ENCODE measurements at regions not wholly inside any gene's neighbourhood (a gene's known extent, or its start where the extent isn't known, plus 50 kb on each side); places are given as distances from the start of the nearest gene placed in this dataset.

- FAIRE-seq (no peak), DNase-seq (peak; percentile 13 to 22)
- no peaks in the 10 kb centered on the region for H3K36me3 ChIP-seq (ENCODE audit: control insufficient read depth in 3 of 3, insufficient read depth in 2 of 3, low read depth in 1 of 3, low read length in 3 of 3)
- H3K4me3 ChIP-seq (ENCODE audit: low read depth in 1 of 3, low read length in 3 of 3) = no peak overlapping the region
- H3K9me3 ChIP-seq (ENCODE audit: control insufficient read depth in 2 of 2, insufficient read depth in 1 of 2, low read depth in 1 of 2, low read length in 1 of 2) = no peaks in the 10 kb centered on the region
- H3K27me3 ChIP-seq (ENCODE audit: control insufficient read depth in 3 of 3, insufficient read depth in 3 of 3, low read length in 3 of 3) = no peaks in the 10 kb centered on the region
- no peaks in the 10 kb centered on the region for H3K4me1 ChIP-seq (ENCODE audit: control insufficient read depth in 3 of 3, insufficient read depth in 2 of 3, low read depth in 1 of 3, low read length in 2 of 3)
- no peak overlapping the region for H3K27ac ChIP-seq (ENCODE audit: low read depth in 1 of 3, low read length in 2 of 3)
- 45 to 69% (median 48%) methylated on average over 5 of the region's 5 CpGs for WGBS, 3 donors
These were observed 72.9 kb upstream of the SCG2 start for GRCh38 chr2:223674998-223675609.

GRCh38 chr2:223669453-223670225, 67.5 kb upstream of the SCG2 start:
- no peak overlapping the region for H3K4me3 ChIP-seq (ENCODE audit: low read depth in 1 of 3, low read length in 3 of 3)
- H3K27me3 ChIP-seq (ENCODE audit: control insufficient read depth in 3 of 3, insufficient read depth in 3 of 3, low read length in 3 of 3) = no peaks in the 10 kb centered on the region
- no peak overlapping the region for H3K27ac ChIP-seq (ENCODE audit: low read depth in 1 of 3, low read length in 2 of 3)
- FAIRE-seq (no peak), DNase-seq (no peak)
- no peaks in the 10 kb centered on the region for H3K9me3 ChIP-seq (ENCODE audit: control insufficient read depth in 2 of 2, insufficient read depth in 1 of 2, low read depth in 1 of 2, low read length in 1 of 2)
- no peaks in the 10 kb centered on the region for H3K36me3 ChIP-seq (ENCODE audit: control insufficient read depth in 3 of 3, insufficient read depth in 2 of 3, low read depth in 1 of 3, low read length in 3 of 3)
- H3K4me1 ChIP-seq (ENCODE audit: control insufficient read depth in 3 of 3, insufficient read depth in 2 of 3, low read depth in 1 of 3, low read length in 2 of 3) = no peaks in the 10 kb centered on the region
- WGBS, 3 donors = 84 to 86% (median 85%) methylated on average over 8 of the region's 8 CpGs

GRCh38 chr2:223668302-223668998, 66.3 kb upstream of the SCG2 start:
- Histone ChIP-seq H3K4me3 (ENCODE audit: low read depth in 1 of 3, low read length in 3 of 3) (no peak overlapping the region), H3K27ac (ENCODE audit: low read depth in 1 of 3, low read length in 2 of 3) (no peak overlapping the region), H3K4me1 (ENCODE audit: control insufficient read depth in 3 of 3, insufficient read depth in 2 of 3, low read depth in 1 of 3, low read length in 2 of 3) (no peaks in the 10 kb centered on the region), H3K27me3 (ENCODE audit: control insufficient read depth in 3 of 3, insufficient read depth in 3 of 3, low read length in 3 of 3) (no peaks in the 10 kb centered on the region), H3K9me3 (ENCODE audit: control insufficient read depth in 2 of 2, insufficient read depth in 1 of 2, low read depth in 1 of 2, low read length in 1 of 2) (no peaks in the 10 kb centered on the region), H3K36me3 (ENCODE audit: control insufficient read depth in 3 of 3, insufficient read depth in 2 of 3, low read depth in 1 of 3, low read length in 3 of 3) (no peaks in the 10 kb centered on the region)
- no peak for DNase-seq
- WGBS, 3 donors = 64 to 74% (median 72%) methylated on average over 5 of the region's 5 CpGs
- no peak for FAIRE-seq

GRCh38 chr2:223654384-223654915, 52.3 kb upstream of the SCG2 start:
- no peak for FAIRE-seq
- WGBS, 3 donors = 80 to 83% (median 81%) methylated on average over 6 of the region's 6 CpGs
- DNase-seq = no peak
- Histone ChIP-seq H3K4me3 (ENCODE audit: low read depth in 1 of 3, low read length in 3 of 3) (no peak overlapping the region), H3K27ac (ENCODE audit: low read depth in 1 of 3, low read length in 2 of 3) (no peak overlapping the region), H3K36me3 (ENCODE audit: control insufficient read depth in 3 of 3, insufficient read depth in 2 of 3, low read depth in 1 of 3, low read length in 3 of 3) (no peaks in the 10 kb centered on the region), H3K4me1 (ENCODE audit: control insufficient read depth in 3 of 3, insufficient read depth in 2 of 3, low read depth in 1 of 3, low read length in 2 of 3) (no peaks in the 10 kb centered on the region), H3K9me3 (ENCODE audit: control insufficient read depth in 2 of 2, insufficient read depth in 1 of 2, low read depth in 1 of 2, low read length in 1 of 2) (no peaks in the 10 kb centered on the region), H3K27me3 (ENCODE audit: control insufficient read depth in 3 of 3, insufficient read depth in 3 of 3, low read length in 3 of 3) (no peaks in the 10 kb centered on the region)

- no peaks in the 10 kb centered on the region for H3K4me1 ChIP-seq (ENCODE audit: control insufficient read depth in 3 of 3, insufficient read depth in 2 of 3, low read depth in 1 of 3, low read length in 2 of 3)
- H3K27ac ChIP-seq (ENCODE audit: low read depth in 1 of 3, low read length in 2 of 3) = no peak overlapping the region
- no peaks in the 10 kb centered on the region for H3K9me3 ChIP-seq (ENCODE audit: control insufficient read depth in 2 of 2, insufficient read depth in 1 of 2, low read depth in 1 of 2, low read length in 1 of 2)
- FAIRE-seq = no peak
- H3K36me3 ChIP-seq (ENCODE audit: control insufficient read depth in 3 of 3, insufficient read depth in 2 of 3, low read depth in 1 of 3, low read length in 3 of 3) = no peaks in the 10 kb centered on the region
- H3K27me3 ChIP-seq (ENCODE audit: control insufficient read depth in 3 of 3, insufficient read depth in 3 of 3, low read length in 3 of 3) = no peaks in the 10 kb centered on the region
- H3K4me3 ChIP-seq (ENCODE audit: low read depth in 1 of 3, low read length in 3 of 3) = no peak overlapping the region
- no peak for DNase-seq
- 83 to 92% (median 86%) methylated on average over 1 of the region's 1 CpG for WGBS, 3 donors
These were observed 50.7 kb upstream of the SCG2 start for GRCh38 chr2:223652902-223653301.

- 74 to 82% (median 78%) methylated on average over 1 of the region's 1 CpG for WGBS, 3 donors
- no peak for FAIRE-seq
- Histone ChIP-seq H3K27ac (ENCODE audit: low read depth in 1 of 3, low read length in 2 of 3) (no peak overlapping the region), H3K9me3 (ENCODE audit: control insufficient read depth in 2 of 2, insufficient read depth in 1 of 2, low read depth in 1 of 2, low read length in 1 of 2) (no peaks in the 10 kb centered on the region), H3K36me3 (ENCODE audit: control insufficient read depth in 3 of 3, insufficient read depth in 2 of 3, low read depth in 1 of 3, low read length in 3 of 3) (no peaks in the 10 kb centered on the region), H3K4me3 (ENCODE audit: low read depth in 1 of 3, low read length in 3 of 3) (no peak overlapping the region), H3K4me1 (ENCODE audit: control insufficient read depth in 3 of 3, insufficient read depth in 2 of 3, low read depth in 1 of 3, low read length in 2 of 3) (no peaks in the 10 kb centered on the region), H3K27me3 (ENCODE audit: control insufficient read depth in 3 of 3, insufficient read depth in 3 of 3, low read length in 3 of 3) (no peaks in the 10 kb centered on the region)
- DNase-seq = no peak
These were observed 50.0 kb upstream of the SCG2 start for GRCh38 chr2:223652122-223652521.

All from small intestine (tissue), 7 donors.